Activated CD8-positive, alpha-beta T cell treated with anti-CD3 and anti-CD28 coated beads for 36 hours (primary cell): ENCODE measurements at regions not wholly inside any gene's neighbourhood (a gene's known extent, or its start where the extent isn't known, plus 50 kb on each side); places are given as distances from the start of the nearest gene placed in this dataset.
"Not testable (repeated sequence)": the region's sequence is repeated elsewhere in the genome, so short reads cannot be mapped to it uniquely, and the experiment has no call there.

ENCODE experiments used
- ATAC-seq: fragments of 200-7000 bp; cut with Tn5 transposase; one replicate; pipeline ENCODE4 v1.10.0; 2021; ENCODE audit warnings: mild to moderate bottlenecking, moderate library complexity
- CTCF ChIA-PET: fragments of 350-600 bp; sonication (Branson Sonifier 250); formaldehyde crosslinking; loops from one replicate; lab custom pipeline; 2021; ENCODE audit warnings: antibody characterized with exemption; lab: Charles Lee
- POLR2A ChIA-PET: fragments of 350-600 bp; sonication (Branson Sonifier 250); formaldehyde crosslinking; loops from one replicate; lab custom pipeline; 2021; ENCODE audit warnings: antibody characterized with exemption; lab: Charles Lee
- DNase-seq: peaks from one replicate; pipeline ENCODE4 v3.0.0-alpha.2; 2020
- H3K27ac Mint-ChIP-seq: one replicate; pipeline ENCODE4 v1.8.0; 2021; ENCODE audit warnings: mild to moderate bottlenecking, mixed read lengths
- H3K27me3 Mint-ChIP-seq: one replicate; pipeline ENCODE4 v1.8.0; 2021; ENCODE audit warnings: mixed read lengths
- H3K36me3 Mint-ChIP-seq: one replicate; pipeline ENCODE4 v1.8.0; 2021; ENCODE audit warnings: low read depth, mixed read lengths
- H3K4me1 Mint-ChIP-seq: one replicate; pipeline ENCODE4 v1.8.0; 2021; ENCODE audit warnings: low read depth, mixed read lengths
- H3K4me3 Mint-ChIP-seq: one replicate; pipeline ENCODE4 v1.8.0; 2021; ENCODE audit warnings: mild to moderate bottlenecking, moderate library complexity, mixed read lengths
- H3K9me3 Mint-ChIP-seq: one replicate; pipeline ENCODE4 v1.8.0; 2021; ENCODE audit warnings: mixed read lengths
- intact Hi-C: fragments of 100-400 bp; cut with micrococcal nuclease; formaldehyde crosslinking; loops from one replicate; pipeline ENCODE4 v1.10.0; 2022
- TF ChIP-seq, protein P1 (sequence below): fragments of 200-600 bp; IDR thresholded peaks from one replicate; pipeline ENCODE4 v1.8.0; 2022; ENCODE audit warnings: antibody characterized with exemption, mild to moderate bottlenecking

DNA sequence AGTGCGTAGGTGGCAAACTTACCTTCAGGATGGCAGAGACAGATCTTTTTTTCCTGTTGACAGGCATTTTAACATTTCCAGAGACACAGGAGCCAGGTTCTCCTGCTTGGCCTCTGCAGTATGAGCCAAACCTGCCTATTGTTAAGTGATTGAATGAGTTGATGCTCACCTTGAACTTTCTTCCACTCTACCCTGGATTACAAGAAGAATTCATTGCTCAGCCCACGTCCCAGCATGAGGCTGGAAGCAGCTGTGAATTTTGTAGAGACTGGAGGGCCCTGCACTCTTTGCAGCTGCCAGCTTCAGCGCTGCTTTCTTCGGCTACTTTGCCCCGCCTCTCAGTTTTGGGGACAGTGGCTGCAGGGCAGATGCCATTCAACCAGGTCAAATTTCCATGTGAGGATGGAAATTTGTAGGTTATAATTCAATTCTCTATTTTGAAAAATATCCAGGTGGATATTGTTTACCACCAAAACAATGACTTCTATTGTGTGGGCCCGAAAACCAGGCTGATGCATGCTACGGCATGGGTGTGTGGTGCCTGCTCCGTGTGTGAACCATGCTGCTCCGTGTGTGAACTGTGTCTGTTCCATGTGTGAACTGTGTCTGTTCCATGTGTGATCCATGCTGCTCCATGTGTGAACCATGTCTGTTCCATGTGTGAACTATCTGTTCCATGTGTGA, 75.2 kb upstream of the METTL9 start:
- H3K9me3 Mint-ChIP-seq: no peaks in the 10 kb centered on the region
- peaks cover 8% of the 10 kb centered on the region for H3K36me3 Mint-ChIP-seq
- ATAC-seq (no peak), DNase-seq (no peak)
- CTCF ChIA-PET: no interaction called here
- no peak overlapping the region for H3K27ac Mint-ChIP-seq
- H3K4me3 Mint-ChIP-seq: no peak overlapping the region
- peaks cover 2% of the 10 kb centered on the region for H3K27me3 Mint-ChIP-seq
- TF ChIP-seq, protein P1, sequence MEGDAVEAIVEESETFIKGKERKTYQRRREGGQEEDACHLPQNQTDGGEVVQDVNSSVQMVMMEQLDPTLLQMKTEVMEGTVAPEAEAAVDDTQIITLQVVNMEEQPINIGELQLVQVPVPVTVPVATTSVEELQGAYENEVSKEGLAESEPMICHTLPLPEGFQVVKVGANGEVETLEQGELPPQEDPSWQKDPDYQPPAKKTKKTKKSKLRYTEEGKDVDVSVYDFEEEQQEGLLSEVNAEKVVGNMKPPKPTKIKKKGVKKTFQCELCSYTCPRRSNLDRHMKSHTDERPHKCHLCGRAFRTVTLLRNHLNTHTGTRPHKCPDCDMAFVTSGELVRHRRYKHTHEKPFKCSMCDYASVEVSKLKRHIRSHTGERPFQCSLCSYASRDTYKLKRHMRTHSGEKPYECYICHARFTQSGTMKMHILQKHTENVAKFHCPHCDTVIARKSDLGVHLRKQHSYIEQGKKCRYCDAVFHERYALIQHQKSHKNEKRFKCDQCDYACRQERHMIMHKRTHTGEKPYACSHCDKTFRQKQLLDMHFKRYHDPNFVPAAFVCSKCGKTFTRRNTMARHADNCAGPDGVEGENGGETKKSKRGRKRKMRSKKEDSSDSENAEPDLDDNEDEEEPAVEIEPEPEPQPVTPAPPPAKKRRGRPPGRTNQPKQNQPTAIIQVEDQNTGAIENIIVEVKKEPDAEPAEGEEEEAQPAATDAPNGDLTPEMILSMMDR: no peak
- POLR2A ChIA-PET: no interaction called here
- intact Hi-C loops: no loop called here
- H3K4me1 Mint-ChIP-seq: no peaks in the 10 kb centered on the region

DNA sequence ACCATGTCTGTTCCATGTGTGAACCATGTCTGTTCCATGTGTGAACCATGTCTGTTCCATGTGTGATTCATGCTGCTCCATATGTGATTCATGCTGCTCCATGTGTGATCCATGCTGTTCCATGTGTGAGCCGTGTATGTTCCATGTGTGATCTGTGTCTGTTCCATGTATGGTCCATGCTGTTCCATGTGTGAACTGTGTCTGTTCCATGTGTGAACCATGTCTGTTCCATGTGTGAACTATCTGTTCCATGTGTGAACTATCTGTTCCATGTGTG, 74.7 kb upstream of the METTL9 start:
- H3K27me3 Mint-ChIP-seq, H3K4me3 Mint-ChIP-seq, H3K4me1 Mint-ChIP-seq, H3K27ac Mint-ChIP-seq, H3K9me3 Mint-ChIP-seq, ATAC-seq, CTCF ChIA-PET, POLR2A ChIA-PET, intact Hi-C loops, DNase-seq, H3K36me3 Mint-ChIP-seq: not testable (repeated sequence)

DNA sequence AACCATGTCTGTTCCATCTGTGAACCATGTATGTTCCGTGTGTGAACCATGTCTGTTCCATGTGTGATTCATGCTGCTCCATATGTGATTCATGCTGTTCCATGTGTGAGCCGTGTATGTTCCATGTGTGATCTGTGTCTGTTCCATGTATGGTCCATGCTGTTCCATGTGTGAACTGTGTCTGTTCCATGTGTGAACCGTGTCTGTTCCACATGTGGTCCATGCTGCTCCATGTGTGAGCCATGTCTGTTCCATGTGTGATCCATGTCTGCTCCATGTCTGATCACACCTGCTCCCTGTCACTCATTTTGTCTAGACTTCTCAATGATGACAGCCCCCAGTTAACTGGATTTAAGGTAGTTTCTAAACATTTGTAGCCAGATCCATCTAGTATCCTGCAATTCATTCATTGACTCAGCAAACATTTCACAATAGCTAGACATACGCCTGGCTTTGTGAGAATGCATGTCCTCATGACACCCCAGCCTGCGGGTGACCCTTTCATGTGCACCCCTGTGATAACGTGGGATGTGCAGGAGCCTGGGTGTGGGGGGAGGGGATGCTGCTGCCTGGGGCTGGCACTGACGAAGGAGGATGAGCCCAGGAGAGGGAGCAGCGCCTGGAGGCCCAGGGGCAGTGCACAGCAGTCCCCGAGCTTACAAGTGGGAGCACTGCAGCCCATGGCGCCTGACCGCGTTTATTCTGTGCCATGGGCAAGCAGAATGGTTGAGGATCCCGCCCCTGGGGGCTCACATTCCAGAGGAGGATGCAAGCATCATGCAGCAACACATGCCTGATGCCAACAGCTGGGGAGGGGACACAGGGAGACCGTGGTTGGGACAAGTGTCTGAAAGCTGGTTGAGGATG, 74.1 kb upstream of the METTL9 start:
- H3K27me3 Mint-ChIP-seq, POLR2A ChIA-PET, intact Hi-C loops, H3K4me1 Mint-ChIP-seq, ATAC-seq, H3K9me3 Mint-ChIP-seq, CTCF ChIA-PET, H3K36me3 Mint-ChIP-seq, DNase-seq, H3K27ac Mint-ChIP-seq, H3K4me3 Mint-ChIP-seq: not testable (repeated sequence)

DNA sequence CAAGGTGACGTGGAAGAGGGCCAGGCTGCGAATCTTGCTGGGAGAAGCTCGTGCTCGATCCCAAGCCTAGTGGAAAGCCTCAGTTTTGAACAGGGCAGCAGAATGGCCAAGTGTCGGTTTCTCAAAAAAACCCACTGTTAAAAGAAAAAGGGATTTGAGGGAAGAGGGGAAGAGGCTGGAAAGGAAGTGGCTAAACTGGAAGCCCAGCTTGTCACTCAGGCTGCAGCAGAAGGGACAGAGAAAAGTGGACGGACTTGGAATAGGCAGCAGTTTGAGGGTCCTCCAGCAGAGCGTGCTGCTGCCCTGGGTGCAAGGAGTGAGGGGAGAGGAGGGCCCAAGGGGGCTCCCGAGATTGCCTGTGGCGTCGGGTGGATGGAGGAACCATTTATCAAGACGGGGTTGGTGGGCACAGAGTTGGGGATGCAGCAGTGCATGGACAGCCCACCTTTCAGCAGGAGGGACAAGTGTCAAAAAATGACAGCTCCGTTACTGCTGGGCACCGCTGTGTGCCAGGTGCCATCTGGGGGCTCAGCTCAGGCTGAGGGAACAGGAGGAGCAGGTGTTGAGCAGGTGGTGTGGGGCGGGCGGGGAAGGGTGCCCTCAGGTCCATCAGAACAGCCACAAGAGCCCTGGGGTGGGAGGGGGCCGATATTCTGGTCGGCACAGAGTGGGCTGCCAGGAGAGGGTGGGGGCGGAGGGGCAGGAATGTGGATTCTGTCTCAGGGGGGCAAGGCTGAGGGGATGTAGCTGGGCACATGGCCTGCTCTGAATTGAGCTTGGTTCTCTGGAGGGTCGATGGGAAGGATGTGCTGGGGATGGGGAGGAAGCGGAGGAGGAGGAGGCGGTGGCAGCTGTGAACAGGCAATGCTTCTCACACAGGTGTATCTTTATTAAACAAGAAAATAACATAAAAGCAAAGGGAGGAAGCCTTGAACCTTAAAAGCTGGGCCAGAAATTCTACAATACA, 73.1 kb upstream of the METTL9 start:
- H3K36me3 Mint-ChIP-seq, POLR2A ChIA-PET, CTCF ChIA-PET, ATAC-seq, H3K4me3 Mint-ChIP-seq, H3K27me3 Mint-ChIP-seq, DNase-seq, H3K4me1 Mint-ChIP-seq, H3K9me3 Mint-ChIP-seq, H3K27ac Mint-ChIP-seq, intact Hi-C loops: not testable (repeated sequence)

DNA sequence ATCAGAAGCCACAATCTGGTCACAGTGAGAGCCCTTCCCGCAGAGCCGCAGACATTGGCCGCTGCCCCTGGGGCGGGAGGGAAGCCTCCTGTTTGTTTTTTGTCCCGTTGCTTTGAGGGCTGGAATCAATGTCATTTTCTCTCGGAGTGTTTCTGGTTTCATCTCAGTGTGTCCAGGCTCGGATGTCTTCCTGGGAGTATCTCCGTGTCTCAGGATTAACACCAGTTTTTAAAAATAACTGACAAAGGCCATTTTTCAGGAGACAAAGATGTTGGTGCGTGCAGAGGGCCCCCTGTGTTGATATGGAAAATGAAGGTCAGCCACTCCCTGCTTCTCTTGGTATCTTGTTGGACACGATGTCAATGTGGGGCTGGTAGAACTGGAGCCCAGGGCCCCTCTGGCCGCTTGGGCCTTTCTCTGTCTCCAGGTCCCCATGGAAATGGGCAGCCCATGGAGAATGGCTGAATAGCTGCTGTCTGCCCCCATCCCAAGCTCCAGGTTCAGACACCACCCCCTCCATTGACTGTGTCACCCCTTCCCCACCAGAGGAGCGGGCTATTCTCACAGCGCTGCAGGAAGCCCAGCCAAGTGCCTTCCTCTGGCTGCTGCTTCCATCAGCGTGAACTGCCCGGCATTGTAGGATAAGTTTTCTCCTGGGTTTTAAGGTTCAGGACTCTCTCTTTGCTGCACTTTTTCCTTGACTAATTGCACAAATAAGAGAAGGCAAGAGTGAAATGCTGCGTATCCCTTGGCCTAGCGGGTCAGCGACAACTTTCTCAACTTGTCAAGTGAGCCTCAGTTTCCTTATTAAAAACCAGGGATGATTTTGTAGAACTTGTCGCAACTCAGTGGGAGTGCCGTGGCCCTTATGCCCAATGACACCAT, 72.2 kb upstream of the METTL9 start:
- H3K9me3 Mint-ChIP-seq: no peaks in the 10 kb centered on the region
- ChIA-PET POLR2A (no interaction called here), CTCF (no interaction called here)
- H3K4me1 Mint-ChIP-seq: no peaks in the 10 kb centered on the region
- peaks cover 2% of the 10 kb centered on the region for H3K27me3 Mint-ChIP-seq
- H3K4me3 Mint-ChIP-seq: no peak overlapping the region
- no peak overlapping the region for H3K27ac Mint-ChIP-seq
- intact Hi-C loops: no loop called here
- ATAC-seq (no peak), DNase-seq (no peak)
- no peaks in the 10 kb centered on the region for H3K36me3 Mint-ChIP-seq
- TF ChIP-seq, protein P1: no peak

DNA sequence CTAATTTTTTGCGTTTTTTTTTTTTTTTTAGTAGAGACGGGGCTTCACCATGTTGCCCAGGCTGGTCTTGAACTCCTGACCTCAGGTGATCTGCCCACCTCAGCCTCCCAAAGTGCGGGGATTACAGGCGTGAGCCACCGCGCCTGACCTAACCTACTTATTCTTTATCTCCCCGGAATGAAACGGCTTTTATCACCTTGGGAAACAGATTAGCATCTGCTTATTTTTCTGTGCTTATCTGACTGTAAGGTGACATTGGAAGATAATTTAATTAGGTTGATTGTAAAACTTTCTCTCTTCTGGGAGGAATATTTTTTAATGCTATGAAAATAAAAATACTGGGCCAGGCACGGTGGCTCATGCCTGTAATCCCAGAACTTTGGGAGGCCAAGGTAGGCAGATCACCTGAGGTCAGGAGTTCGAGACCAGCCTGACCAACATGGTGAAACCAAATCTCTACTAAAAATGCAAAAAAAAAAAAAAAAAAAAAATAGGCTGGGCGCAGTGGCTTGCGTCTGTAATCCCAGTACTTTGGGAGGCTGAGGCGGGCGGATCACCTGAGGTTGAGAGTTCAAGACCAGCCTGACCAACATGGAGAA, 70.2 kb upstream of the METTL9 start:
- H3K4me1 Mint-ChIP-seq, POLR2A ChIA-PET, H3K36me3 Mint-ChIP-seq, H3K27ac Mint-ChIP-seq, H3K27me3 Mint-ChIP-seq, ATAC-seq, DNase-seq, CTCF ChIA-PET, H3K9me3 Mint-ChIP-seq, intact Hi-C loops, H3K4me3 Mint-ChIP-seq: not testable (repeated sequence)

DNA sequence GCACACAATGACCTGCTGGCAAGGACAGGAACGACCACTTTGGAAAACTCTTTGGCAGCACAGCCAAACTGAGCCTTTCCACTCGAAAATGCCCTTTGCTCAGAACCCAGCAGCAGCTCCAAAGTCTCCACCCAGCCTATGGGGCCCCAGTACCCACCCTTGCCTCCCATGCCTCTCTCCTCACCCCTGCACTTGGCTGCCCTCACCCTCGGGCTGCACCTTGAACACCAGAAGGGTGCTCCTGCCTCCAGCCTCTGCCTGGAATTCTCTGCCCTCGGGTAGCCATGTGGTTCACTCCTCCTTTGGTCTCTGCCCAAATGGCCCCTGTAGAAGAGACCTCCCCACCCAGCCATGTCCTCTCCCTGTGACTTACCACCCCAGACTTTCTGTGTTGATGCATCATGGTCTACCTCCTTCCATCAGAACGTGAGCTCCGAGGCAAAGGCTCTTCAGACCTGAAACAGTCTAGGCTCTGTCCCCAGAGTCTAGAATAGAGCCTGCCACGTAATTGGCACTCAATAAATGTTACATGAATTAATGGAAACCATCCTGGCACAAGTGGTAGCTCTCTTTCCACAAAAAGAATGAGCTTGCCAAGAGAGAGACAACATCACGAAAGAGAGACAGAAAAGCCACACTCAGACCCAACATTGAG, 68.5 kb upstream of the METTL9 start:
- POLR2A ChIA-PET, H3K4me1 Mint-ChIP-seq, H3K36me3 Mint-ChIP-seq, H3K4me3 Mint-ChIP-seq, H3K27me3 Mint-ChIP-seq, intact Hi-C loops, H3K9me3 Mint-ChIP-seq, ATAC-seq, DNase-seq, CTCF ChIA-PET, H3K27ac Mint-ChIP-seq: not testable (repeated sequence)

DNA sequence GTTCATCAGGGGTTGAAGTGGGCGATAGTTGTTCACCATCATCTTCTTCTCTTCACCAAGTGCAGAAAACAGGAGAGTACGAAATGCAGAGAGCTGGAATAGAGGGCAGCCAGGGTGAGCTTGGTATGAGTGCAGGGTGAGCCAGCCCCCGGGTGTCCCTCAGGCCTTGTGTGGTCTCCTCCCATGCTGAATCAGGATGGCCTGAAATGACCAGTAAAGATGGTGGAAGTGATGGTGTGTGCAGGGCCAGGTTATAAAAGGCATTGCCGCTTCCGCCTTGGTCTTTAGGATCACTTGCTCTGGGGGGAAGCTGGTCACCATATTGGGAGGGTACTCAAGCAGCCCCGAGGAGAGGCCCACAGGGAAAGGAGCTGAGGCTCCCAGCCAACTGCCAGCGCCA, 66.4 kb upstream of the METTL9 start:
- H3K27ac Mint-ChIP-seq, intact Hi-C loops, H3K9me3 Mint-ChIP-seq, CTCF ChIA-PET, DNase-seq, H3K4me1 Mint-ChIP-seq, H3K4me3 Mint-ChIP-seq, H3K27me3 Mint-ChIP-seq, ATAC-seq, H3K36me3 Mint-ChIP-seq, POLR2A ChIA-PET: not testable (repeated sequence)
